ENCODE measurements at regions not wholly inside any gene's neighbourhood (a gene's known extent, or its start where the extent isn't known, plus 50 kb on each side); places are given as distances from the start of the nearest gene placed in this dataset.

- DNase-seq: no peak
Observed at GRCh38 chr4:178309890-178310289, 867.7 kb upstream of the AGA start.

- DNase-seq: no peak
Observed at GRCh38 chr4:178311997-178312396, 869.8 kb upstream of the AGA start.

GRCh38 chr4:178314287-178314686 lies 872.0 kb upstream of the AGA start:
- no peak for DNase-seq

DNA sequence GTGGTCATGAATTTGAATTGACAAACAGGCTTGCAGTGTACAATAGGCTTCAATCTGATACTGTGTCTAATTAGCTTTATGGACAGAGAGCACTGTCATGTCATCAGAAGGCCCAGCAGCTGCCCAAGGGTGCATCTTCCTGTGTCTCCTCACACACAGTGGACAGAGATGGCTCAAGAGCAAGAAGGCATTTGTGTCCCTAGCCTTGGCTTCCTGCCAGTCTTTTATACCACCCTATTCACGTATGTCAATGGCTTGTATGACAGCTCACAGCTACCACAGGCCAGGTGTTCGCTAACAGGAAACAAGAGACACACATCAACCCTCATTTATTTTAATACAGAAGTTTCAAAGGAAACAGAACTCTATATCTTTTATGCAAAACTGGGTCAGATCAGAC lies 874.0 kb upstream of the AGA start:
- no peak for DNase-seq

DNA sequence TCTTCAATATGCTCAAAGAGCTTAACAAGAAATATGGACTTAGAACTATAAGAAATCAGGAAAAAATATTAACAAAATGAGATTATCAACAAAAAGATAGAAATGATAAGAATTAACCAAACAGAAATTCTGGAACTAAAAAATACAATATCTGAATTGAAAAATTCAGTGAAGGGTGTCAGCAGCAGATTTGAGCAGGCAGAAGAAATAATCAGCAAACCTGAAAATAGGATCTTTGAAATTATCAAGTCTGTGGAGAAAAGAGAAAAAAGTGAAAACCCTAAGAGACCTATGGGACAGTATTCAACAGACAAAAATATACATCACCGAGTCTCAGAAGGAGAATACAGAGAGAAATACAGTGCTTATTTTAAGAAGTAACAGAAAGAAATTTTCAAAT lies 877.8 kb upstream of the AGA start:
- no peak for DNase-seq

GRCh38 chr4:178322524-178323183 lies 880.4 kb upstream of the AGA start:
- no peak for DNase-seq

- DNase-seq: no peak
Observed at GRCh38 chr4:178329226-178329872, 887.1 kb upstream of the AGA start.

DNA sequence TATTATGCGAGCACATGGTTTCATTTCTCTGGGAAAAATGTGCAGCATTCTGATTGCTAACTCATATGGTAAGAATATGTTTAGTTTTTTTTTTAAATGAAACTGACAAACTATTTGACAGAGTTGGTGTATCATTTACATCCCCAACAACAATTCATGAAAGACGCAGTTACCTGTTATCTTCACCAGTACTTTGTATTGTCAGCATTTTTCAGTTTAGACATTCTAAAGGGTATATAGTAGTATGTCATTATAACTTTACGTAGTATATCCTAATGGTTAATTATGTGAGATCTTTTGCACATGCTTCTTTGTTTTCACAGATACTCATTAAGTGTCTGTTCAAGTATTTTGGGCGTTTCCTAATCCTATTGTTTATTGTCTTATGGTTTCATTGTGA lies 891.1 kb upstream of the AGA start:
- no peak for DNase-seq

DNA sequence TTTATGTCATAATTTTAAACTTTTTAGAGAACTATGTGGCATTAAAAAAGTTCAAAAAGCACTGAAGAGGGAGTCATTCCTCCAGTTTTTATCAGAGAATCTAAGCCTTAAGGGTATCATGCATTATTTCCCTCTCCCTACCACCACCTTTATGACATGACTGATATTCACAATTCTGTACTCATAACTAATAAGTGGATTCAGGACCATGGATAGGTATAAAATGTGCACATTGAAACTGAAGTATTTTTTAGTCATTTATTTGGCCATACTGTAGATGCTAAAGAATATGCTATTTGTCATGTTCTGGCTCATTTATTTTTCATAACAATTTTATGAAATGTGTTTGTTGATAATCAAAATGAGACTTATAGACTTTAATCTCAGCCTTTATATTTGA lies 897.5 kb upstream of the AGA start:
- no peak for DNase-seq

- DNase-seq: no peak
Observed at GRCh38 chr4:178340468-178340867, 898.2 kb upstream of the AGA start.

DNA sequence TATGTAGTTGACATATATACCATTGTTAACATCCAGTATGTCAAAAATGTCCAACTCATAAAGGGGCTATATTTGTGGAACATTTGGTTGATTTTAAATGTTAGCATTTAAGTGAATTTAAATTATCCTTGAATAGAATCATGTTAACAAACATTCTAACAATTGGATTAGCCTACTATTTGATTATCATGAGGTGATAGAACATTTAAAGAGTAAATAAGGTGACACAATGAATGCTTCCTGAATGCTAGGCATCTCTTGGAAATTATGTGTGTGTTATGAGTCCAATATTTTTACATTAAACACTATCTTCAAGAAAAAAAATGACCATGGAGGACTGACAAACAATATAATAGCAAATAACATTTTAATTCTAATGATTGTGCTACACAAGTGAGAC lies 901.9 kb upstream of the AGA start:
- DNase-seq: no peak

DNA sequence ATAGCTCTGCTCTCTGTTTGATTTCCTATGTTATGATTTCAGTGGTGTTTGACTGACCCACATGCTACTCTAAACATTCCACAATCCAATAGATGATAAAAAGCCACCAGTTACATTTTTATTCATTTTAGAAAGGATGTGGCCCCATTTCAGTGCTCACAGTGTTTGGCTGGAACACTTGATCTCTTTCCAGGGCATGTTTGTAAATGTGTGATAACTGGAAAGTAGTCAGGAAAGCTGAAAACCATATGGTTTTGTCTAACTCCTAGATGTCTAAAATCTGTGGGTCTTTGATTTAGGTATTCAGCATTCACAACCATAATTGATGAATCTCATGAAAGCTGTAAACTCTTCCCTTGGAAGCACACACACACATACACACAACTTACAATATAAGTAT lies 904.9 kb upstream of the AGA start:
- no peak for DNase-seq

DNA sequence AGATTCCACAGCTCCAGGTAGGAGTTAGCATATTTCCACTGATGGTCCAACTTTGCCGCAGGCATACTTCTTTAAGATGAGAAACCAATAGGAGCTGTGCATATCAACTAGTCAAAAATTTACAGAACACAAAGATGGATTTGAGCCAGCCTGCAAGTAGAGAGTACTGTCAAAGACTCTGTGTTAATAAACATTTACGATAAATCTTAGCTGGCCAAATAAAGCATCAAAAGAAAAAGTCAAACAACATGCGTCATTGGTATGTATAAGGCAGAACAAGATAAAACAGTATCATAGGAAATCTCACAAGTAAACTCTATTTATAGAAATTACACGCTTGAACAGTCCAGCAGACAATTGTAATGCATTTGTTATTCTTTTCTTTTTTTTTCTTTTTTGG lies 907.4 kb upstream of the AGA start:
- DNase-seq: no peak

DNA sequence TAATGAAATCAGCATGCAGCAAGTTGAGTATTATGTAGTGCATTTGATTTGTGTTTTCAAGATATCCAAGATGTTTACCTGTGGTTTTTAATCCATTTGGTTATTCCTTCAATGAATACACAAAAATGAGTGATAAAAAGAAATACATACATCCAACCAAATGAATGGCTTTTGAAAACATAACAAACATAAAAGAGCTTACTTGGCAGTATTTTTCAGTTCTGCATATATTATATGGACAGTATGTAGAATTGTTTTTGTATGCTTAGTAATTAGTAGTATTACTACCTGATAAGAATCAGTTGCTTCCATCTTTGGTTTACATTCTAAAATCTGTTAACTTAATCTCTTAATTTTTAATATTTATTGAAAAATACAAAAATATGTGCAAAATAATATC lies 908.9 kb upstream of the AGA start:
- no peak for DNase-seq

DNA sequence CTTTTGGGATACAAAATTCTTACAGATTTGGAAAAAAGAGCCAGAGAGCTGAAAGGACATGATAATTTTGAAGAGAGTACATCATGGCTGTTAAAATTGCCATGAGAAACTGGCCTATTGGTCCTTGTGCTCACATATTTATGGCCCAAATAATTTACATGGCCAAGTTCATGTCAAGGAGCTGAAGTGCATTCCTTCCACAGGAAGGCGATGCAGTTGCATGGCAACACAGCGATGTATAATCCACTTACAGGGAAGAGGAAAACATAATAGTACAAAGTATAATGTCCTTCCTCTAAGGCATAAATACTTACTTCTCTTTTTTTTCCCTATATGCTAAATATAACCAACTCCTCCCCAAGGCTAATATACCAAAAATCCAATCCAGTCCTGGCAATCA lies 914.5 kb upstream of the AGA start:
- no peak for DNase-seq

- no peak for DNase-seq
Observed at GRCh38 chr4:178385481-178385880, 943.2 kb upstream of the AGA start.

DNA sequence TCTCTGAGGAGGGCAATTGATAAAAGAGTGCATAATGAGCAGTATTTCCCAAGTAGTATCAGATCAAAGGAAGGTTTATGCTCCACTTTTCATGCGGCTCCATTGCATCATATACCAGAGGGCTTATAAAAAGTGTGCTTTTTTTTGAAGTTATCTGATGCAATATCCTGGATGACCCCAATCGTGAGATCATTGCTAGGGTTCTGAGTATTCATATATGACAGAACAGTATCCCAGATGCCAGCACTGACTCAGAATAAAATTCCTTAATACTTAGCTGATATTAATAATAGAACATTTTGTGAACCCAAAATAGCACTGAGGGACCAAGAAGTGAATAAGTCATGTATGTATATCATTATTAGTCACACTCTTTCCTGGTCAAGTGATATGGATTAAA lies 945.5 kb upstream of the AGA start:
- no peak for DNase-seq

DNA sequence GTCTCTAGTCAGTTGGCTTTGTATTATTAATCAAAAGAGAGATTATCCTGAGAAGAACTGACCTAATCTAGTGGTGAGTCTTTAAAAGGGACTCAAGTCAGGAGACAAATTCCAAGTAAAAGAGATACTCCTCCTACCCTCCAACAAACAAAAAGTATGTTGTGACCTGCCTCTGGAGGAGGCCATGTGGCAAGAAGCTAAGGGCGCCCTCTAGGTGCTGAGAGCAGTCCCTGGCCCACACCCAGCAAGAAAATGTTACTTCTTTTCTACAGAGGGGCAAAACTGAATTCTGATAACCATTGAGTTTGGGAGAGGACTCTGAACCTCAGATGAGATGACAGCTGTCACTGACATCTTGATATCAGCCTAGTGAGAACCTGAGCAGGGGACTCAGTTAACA lies 953.6 kb upstream of the AGA start:
- DNase-seq: no peak

DNA sequence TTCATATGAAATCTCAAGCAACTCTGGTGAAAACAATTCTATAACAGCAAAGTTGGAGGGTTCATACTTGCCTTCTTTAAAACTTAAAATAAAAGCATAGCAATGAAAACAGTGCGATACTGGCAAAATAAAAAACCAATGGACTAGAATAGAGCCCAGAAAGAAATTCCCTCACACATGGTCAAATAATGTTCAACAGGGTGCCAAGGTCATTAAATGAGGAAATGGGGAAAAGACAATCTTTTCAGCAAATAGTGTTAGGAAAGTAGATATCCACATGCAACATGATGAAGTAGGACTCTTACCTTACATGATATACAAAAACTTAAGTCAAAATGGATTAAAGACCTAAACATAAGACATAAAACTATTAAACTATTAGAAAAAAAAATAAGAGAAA lies 970.2 kb upstream of the AGA start:
- DNase-seq: no peak

GRCh38 chr4:178414042-178414441 lies 971.8 kb upstream of the AGA start:
- no peak for DNase-seq

GRCh38 chr4:178414881-178415446 lies 972.7 kb upstream of the AGA start:
- DNase-seq: no peak

DNA sequence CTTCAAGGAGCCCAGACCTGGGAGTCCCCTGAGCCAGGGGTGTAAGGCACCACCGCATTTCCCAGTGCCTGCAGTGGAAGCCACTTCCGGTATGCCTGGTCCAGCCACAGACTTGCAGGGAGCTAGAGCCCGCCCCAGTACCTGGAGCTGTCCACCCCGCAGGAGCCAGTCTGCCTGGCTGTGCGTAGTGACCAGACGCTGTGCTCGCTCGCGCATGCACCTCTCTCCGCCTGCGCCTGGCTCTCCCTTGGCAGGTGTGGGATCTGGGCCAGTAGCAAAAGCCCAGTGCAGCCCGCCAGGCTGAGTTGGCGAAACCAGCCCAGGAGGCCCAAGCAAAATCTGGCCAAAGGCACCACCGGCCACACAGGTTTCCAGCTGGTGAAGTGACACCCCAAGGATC lies 973.7 kb upstream of the AGA start:
- DNase-seq: no peak

DNA sequence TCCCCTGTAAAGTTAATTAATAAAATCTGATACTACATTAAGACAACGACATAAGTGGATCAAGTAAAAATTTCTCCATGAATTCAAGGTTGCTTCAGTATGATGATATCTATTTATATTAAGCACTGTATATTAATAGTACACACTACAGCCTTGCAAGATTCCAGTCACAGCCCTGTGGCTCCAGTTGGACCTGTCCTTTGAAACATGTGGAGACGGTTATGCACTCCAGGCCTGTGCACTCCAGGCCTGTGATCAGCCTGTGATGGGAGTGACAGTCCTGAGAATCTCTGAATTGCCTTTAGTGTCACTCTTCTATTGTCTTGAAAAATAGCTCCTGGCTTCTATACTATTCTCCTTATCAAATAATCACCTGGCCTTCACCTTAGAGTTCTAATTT lies 981.1 kb upstream of the AGA start:
- DNase-seq: no peak

- DNase-seq: no peak
Observed at GRCh38 chr4:178426871-178427270, 984.6 kb upstream of the AGA start.

DNA sequence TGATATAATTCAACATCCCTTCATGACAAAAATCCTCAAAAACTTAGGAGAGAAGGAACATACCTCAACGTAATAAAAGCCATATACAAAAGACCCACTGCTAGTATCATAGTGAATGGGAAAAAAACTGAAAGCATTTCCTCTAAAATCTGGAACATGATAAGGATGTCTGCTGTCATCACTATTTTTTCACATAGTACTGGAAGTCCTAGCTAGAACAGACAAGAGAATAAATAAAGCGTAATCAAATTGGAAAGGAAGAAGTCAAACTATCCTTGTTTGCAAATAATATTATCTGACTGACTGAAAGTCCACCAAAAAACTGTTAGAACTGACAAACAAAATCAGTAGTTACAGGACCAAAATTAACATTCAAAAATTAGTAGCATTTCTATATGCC lies 985.4 kb upstream of the AGA start:
- DNase-seq: no peak

Data from amniotic stem cell (primary cell).